ENCODE measurements at regions not wholly inside any gene's neighbourhood (a gene's known extent, or its start where the extent isn't known, plus 50 kb on each side); places are given as distances from the start of the nearest gene placed in this dataset.
"Not testable (repeated sequence)": the region's sequence is repeated elsewhere in the genome, so short reads cannot be mapped to it uniquely, and the experiment has no call there.

DNA sequence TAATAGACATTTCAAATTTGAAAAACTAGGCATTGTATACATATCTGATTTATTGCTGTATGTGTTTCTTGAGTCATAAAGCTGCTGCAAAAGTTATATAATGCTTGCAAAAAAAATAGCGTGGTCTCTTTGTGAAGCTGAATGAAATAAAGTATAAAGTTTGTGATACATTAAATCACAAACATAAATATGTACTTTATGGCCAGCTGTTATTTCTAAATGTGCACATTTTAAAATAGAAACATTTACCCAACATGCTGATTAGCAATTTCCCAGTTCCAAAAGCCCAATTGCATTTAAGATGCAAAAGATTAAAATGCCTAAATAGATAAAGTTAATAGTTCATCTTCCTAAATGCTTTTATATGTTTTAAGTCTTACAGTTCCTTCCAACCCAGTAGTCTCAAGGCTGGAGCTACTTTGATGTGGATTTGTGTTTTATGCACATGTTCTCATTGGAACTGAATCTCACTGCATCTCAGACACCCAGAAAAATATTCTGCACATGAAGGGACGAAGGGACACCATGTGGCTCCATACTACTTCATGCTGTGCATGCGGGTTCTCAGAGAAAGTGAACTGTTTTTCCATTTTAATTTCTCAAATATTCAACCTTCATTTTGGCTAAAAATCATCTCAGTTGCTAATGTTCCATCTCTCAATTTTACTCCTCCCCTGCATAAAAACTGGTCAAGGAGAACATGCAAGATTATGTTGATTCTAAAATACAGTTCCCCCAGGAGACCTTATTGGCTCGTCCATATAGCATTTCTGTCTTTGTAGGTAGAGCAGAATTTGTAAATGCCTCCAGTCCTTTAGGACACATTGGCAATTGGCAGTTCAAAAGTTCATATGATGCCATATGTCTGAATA, 304.6 kb downstream of the MTX2 start:
- DNase-seq (ENCODE audit: low read depth), result no peak

DNA sequence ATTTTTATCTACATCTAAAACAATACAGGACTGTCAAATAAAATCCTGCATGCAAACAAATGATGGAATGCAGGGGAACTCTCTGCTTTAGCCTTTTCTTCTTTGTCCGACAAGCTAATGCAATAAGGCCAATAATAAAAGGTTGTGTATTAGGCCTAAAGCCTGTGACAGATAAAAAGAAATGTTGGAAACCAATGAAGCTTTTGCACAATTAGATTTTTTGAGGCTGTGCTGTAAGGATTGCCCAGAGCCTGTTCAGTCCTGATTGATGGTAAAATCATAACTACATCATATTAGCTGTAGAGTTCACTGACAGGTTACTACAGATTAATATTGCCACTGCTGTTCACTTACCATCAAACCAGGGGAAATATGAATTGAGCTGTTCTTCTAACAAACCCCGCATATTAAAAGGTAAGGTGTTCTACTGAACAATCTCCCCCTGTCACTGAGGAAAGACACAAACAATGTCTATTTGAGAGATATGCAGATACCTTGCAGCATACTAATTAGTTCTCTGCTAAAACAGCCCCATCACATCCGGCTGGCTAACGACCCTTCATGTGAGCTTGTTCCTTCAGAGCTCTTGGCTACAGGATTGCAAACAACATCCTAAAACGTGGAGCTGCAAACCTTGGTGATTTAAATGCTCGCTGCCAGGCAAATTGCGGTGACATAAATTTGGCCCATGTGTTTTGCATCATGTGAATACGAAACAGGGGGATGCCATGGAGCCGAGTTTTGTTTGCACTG, 305.4 kb downstream of the MTX2 start:
- DNase-seq (ENCODE audit: low read depth), result no peak

DNA sequence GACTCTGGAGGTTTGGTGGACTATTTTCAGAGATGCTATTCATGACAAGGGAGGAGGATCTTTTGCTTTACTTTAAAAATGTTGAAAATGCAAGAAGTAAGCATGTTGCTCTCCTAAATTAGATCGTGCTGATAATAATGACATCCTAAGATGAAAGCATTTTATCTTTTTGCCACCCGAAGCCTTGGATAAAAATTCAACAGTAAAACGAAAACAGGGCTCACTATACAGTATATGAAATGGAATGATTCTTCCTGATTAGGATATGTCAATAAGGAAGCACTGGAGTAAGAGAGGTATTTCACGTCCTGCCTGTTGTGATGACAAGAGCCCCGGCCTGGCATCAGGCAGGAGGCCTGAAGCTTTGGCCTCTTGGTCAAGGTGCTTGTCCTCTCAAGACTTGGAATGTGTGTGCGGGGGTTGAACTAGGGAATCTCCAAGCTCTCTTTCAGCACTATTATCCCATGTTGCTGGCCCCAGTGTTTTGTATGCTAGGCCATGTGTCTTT, 306.0 kb downstream of the MTX2 start:
- no peak for DNase-seq (ENCODE audit: low read depth)

DNA sequence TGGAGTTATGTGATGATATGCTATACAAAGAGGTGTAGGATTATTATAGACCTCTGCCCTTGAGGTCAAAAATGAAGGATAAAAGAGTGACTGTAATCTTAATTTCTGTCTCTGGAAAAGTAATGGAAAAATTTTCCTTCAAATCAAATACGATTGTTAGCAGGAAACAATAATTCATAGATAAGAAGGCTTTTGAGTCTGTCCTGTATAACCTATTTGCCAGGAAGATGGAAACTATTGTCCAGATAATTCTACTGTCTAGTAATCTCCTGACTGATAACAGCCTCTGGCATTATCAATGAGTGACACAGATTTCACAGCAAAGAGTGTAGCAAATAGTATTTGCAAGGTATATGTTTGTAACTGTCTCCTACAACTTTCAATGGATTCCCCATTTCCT, 307.8 kb downstream of the MTX2 start:
- no peak for DNase-seq (ENCODE audit: low read depth)

DNA sequence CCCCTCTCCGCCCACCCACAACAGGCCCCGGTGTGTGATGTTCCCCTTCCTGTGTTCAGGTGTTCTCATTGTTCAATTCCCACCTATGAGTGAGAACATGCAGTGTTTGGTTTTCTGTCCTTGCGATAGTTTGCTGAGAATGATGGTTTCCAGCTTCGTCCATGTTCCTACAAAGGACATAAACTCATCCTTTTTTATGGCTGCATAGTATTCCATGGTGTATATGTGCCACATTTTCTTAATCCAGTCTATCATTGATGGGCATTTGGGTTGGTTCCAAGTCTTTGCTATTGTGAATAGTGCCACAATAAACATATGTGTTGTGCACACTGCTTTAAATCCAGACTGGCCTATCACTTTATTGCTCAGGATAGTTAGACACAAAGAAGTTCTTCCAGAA, 309.1 kb downstream of the MTX2 start:
- not testable (repeated sequence) for DNase-seq (ENCODE audit: low read depth)

DNA sequence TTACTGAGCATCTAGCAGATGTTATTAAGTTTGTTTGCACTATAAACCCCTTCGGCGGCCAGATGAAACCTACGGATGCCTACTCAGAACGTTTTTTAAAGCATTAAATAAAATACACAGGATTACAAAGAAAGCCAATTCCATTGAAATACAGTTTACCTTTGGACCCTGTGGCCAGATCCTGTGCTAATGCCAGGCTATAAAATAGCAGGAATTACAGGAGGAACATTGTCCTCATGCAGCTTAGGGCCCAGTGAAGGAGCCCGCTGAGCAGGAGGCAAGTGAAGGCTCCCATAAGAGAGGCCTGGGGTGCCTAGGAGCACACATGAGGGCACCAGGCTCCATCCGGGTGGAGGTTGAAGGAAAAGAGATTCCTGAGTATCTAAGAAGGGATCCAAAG, 310.4 kb downstream of the MTX2 start:
- no peak for DNase-seq (ENCODE audit: low read depth)

DNA sequence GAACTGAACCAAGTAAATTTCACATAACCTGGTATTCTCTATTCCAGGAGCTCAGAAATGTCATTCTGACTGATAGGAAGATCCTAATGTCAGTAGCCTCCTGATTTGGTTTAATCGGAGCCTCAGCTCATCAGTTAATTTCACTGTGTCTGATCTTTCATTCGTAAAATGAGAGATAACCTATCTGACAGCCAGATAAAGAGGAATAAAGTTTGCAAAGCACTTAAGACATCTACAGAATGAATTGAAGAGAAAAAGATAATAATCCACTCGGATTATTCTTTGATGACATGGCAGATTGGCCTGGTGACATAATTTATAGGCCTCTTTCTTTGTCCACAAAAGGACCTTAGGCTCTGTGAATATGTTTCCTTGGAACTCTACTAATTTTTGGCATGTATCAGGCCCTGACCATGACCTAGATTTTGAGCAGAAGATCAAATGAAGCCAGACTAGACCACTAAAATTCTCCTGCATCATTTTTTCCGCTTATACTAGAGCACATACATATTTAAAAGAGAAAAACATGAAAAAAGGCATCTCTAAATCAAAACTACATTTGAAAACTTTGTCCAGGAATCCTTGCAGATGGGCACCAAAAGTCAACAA, 312.4 kb downstream of the MTX2 start:
- no peak for DNase-seq (ENCODE audit: low read depth)

GRCh38 chr2:176582176-176582575, 312.9 kb downstream of the MTX2 start:
- no peak for DNase-seq (ENCODE audit: low read depth)

- DNase-seq (ENCODE audit: low read depth), result no peak
These were observed 313.8 kb downstream of the MTX2 start for GRCh38 chr2:176582990-176583481.

GRCh38 chr2:176583607-176584006, 314.4 kb downstream of the MTX2 start:
- no peak for DNase-seq (ENCODE audit: low read depth)

DNA sequence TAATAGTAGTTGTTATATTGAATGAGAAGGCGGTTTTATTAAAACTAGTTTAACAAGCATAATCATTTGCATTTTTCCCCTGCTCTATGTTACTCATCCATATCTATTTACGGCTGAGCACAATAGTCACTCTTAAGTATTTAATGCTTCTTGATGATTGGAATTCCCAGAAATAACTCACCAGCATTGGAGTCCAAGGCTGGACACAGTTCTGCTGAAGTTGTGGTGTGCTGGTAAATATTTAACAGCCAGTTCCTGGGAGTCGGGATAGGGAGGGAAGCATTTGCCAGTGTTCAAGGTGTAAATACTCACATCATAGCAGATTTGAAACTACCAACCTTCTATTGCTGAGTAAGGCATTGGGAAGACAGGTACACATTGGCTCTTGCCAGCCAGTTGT, 315.1 kb downstream of the MTX2 start:
- no peak for DNase-seq (ENCODE audit: low read depth)

DNA sequence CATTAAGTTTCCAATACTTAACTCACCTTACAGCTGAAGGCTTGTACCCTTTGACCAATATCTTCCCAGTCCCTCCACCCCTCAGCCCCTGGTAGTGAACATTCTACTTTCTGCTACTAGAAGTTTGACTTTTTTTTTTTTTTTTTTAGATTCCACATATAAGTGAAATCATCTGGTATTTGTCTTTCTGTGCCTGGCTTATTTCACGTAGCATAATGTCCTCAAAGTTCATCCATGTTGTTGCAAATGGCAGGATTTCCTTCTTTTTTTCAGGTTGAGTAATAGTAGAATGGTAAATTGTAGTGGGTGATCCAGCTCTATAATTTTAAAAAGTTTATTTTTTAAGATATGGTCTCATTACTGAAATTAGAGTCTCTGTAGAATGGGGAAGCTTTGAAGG, 316.0 kb downstream of the MTX2 start:
- DNase-seq (ENCODE audit: low read depth), result no peak

DNA sequence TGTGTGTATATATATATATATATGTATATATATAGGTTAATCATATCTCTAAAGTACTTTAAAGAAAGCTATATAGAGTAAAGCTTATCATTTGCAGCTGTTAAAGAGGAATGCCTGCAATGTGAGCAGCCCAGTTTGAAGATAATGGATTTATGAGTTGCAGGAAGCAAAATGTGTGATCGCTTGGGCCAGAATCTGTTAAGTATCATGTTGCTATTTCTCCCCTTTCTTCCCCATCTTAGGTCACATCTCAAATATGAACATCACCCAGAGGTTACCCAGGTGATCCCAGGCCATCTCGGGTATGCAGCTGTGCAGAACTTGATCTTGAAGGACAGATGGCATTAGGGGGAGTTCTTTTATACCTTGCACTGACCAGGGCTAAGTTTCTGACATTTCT, 316.5 kb downstream of the MTX2 start:
- no peak for DNase-seq (ENCODE audit: low read depth)

DNA sequence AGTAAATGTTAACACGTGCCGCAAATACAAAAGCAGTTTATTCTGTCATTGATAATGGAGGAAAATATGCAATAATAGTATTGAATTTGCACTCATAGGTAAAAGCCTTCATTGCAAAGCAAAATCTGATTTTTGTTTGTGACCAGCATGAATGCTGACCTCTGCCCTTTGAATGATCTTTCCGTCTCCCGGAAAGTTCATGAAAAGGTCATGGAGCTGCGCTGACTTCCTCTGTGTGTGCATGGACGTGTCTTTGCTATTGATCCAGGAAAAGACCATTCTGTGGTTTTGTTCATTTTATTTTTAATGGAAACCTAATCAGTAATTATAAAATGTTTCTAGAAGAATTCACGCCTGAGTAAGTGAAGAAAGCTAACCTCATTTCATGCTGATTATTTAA, 320.0 kb downstream of the MTX2 start:
- DNase-seq (ENCODE audit: low read depth), result no peak

GRCh38 chr2:176589825-176590440, 320.7 kb downstream of the MTX2 start:
- DNase-seq (ENCODE audit: low read depth), result no peak

DNA sequence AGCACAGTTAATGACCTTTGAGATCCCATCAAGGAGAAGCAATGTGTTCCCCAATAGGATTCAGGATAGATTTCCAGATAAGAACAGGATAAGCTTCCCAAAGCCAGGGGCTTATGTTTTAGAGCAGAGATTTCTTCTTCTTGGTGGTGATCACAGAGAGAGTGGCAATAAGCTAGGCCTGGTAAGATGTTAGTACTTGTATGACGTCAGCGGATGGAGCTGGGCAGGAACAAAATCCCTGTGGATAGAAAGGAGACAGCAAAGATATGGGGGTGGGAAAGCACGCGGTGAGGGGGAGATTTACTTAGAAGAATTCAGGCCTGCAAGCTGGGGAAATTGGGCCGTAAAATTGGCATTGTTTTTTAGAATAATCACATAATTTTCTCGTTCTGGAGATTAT, 323.0 kb downstream of the MTX2 start:
- no peak for DNase-seq (ENCODE audit: low read depth)

DNA sequence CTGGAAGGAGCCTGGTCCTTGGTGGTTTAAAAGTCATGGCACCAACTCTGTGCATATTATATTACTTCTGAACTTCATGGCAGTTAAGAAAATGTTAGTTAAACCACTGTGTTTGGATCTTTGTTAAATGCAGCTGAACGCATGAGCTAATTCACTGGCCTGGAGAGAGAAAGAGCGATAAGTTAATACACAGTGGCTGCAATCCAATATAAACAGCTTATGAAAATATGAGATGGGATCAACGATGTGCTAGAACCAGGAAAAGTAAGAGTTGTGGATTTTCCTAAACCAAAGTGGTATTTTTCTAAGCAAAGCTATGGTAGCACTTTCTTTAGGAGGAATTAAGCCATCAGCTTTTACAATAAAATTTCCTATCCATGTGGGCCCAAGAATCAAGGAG, 326.7 kb downstream of the MTX2 start:
- DNase-seq (ENCODE audit: low read depth), result no peak

- no peak for DNase-seq (ENCODE audit: low read depth)
These were observed 328.7 kb downstream of the MTX2 start for GRCh38 chr2:176597916-176598315.

GRCh38 chr2:176598351-176598750, 329.1 kb downstream of the MTX2 start:
- no peak for DNase-seq (ENCODE audit: low read depth)

DNA sequence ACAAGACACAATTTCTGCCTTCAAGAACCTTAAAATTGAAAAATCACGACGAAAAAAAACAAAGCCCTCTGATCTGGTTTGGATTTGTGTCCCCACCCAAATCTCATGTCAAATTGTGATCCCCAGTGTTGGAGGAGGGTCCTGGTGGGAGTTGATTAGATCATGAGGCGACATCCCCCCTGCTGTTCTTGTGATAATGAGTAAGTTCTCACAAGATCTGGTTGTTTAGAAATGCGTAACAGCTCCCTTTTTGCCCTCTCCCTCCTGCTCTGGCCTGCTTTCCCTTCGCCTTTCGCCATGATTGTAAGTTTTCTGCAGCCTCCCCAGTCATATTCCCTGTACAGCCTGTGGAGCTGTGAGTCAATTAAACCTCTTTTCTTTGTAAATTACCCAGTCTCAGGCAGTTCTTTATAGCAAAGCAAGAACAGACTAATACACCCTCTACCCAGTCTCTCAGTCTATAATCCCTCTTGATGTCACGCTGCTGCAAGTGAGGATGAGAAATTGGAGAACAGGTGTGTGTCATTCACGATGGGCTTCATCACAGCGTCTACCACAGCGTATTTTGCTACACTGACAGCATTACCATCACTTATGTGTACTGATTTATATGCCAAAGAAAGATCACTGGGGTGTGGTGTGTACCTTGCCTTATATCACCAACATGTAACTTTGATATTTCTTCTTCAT, 330.7 kb downstream of the MTX2 start:
- no peak for DNase-seq (ENCODE audit: low read depth)

- DNase-seq (ENCODE audit: low read depth), result no peak
These were observed 331.8 kb downstream of the MTX2 start for GRCh38 chr2:176601066-176601465.

- no peak for DNase-seq (ENCODE audit: low read depth)
These were observed 342.8 kb downstream of the MTX2 start for GRCh38 chr2:176612036-176612435.

Data from T-helper 22 cell (primary cell).